NB4 (cell line): ENCODE measurements at regions not wholly inside any gene's neighbourhood (a gene's known extent, or its start where the extent isn't known, plus 50 kb on each side); places are given as distances from the start of the nearest gene placed in this dataset.

ENCODE experiments used
- DNase-seq: peaks from one replicate; pipeline ENCODE4 v3.0.0; 2010; ENCODE audit warnings: low read depth
- H3K4me3 ChIP-seq: one replicate; pipeline ENCODE4 v1.5.1; 2011; ENCODE audit warnings: mild to moderate bottlenecking, low read depth, low read length, moderate library complexity
- MYC ChIP-seq: IDR thresholded peaks from 2 replicates; pipeline ENCODE4 v1.6.1; 2011; ENCODE audit warnings: low read depth, low read length
- POLR2A ChIP-seq: IDR thresholded peaks from 2 replicates; pipeline ENCODE4 v1.6.1; 2011; ENCODE audit warnings: mild to moderate bottlenecking; ENCODE audit not compliant: insufficient read length; ENCODE audit errors: extremely low read depth
- TF ChIP-seq, protein P1 (sequence below): IDR thresholded peaks from one replicate; pipeline ENCODE4 v1.5.1; 2012; ENCODE audit warnings: low read depth, low read length
- TF ChIP-seq, protein P2 (sequence below): IDR thresholded peaks from 2 replicates; pipeline ENCODE4 v1.6.1; 2011; ENCODE audit warnings: low read depth, low read length

DNA sequence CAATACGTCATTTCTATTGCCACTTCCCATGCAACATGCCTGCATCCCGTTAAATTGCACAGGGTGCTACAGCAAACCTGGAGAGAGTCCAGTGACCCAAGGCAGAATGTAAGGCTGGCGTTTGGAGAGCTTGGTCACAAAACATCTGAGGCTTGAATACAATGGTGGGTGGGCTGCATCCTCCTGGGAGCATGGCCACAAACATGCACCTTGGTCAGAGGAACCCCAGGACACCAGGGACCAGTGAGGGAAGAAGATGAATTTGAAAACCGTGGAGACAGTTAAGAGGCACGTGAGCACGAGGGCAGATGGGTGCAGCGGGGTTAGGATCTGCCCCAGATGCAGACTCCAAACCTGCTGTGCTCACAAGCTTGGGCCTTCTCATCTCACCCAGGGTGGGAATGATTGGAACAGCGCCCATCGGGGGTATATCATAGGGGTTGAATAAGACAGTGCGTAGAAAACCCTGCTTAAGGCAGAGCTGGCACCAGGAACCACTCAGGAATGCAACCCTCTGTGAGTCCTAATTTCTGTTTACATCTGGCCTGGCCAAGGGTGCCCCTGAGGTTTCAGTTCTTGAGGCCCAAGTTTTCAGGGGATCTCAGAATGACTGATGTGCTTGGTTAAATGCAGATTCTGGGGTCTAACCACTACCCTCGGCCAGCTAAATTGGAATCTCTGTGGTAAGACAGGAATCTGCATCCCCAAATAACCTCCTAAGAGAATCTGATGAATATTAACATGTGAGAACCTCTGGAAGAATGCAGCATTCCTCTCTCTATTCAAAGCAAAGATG, 97.2 kb downstream of the ARL4C start:
- H3K4me3 ChIP-seq, result no peak overlapping the region
- no peak for DNase-seq
- no peak for TF ChIP-seq MYC
- no peak for TF ChIP-seq POLR2A
- TF ChIP-seq, protein P1, sequence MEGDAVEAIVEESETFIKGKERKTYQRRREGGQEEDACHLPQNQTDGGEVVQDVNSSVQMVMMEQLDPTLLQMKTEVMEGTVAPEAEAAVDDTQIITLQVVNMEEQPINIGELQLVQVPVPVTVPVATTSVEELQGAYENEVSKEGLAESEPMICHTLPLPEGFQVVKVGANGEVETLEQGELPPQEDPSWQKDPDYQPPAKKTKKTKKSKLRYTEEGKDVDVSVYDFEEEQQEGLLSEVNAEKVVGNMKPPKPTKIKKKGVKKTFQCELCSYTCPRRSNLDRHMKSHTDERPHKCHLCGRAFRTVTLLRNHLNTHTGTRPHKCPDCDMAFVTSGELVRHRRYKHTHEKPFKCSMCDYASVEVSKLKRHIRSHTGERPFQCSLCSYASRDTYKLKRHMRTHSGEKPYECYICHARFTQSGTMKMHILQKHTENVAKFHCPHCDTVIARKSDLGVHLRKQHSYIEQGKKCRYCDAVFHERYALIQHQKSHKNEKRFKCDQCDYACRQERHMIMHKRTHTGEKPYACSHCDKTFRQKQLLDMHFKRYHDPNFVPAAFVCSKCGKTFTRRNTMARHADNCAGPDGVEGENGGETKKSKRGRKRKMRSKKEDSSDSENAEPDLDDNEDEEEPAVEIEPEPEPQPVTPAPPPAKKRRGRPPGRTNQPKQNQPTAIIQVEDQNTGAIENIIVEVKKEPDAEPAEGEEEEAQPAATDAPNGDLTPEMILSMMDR, result no peak
- TF ChIP-seq, protein P2, sequence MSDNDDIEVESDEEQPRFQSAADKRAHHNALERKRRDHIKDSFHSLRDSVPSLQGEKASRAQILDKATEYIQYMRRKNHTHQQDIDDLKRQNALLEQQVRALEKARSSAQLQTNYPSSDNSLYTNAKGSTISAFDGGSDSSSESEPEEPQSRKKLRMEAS, result no peak

DNA sequence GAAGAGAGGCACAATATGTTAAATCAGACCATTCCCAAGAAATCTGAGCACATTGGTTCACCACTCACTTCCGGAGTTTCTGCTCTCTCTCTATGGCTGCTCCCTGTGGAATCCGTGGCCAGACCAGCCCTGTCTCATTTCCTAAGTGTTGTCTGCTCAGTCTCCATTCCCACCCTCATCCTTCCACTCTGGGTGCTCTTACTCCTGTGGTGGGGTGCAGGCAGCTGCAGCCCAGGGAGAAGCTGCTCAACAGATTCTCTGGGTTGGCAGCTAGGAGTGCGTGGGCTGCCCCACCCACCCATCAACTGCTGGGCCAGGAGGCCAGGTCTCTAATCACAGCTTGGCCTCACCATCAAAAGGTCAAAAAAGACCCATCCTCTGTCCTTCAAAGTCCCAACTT, 98.3 kb downstream of the ARL4C start:
- TF ChIP-seq POLR2A, result no peak
- TF ChIP-seq, protein P2, result no peak
- no peak for TF ChIP-seq MYC
- TF ChIP-seq, protein P1, result no peak
- H3K4me3 ChIP-seq, result no peak overlapping the region
- DNase-seq, result no peak

DNA sequence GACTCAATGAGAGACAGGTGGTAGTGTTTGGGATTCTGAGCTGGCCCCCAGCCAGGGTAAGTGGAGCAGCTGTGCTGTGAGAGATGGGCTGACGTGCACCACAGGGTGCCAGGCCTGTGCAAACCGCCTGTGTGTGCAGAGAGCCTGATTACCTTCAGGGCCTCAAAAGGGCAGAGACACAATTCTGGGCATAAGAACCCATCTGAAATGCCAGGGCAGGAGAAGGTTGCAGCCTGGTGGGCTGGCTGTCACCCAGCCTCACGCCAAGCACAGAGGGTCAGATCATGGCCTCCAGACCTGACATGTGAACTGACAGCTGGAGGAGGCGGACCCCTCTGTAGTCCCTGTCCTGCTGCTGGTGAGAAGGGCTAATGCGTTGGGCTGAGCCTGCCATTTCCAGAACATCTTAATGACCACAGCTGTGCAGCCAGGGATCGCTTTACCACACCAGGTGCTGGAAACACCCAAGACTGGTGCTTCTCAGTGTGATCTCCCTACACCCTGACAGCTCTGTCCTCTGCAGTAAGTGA, 100.9 kb downstream of the ARL4C start:
- TF ChIP-seq MYC (no peak), POLR2A (no peak)
- TF ChIP-seq, protein P2, result no peak
- TF ChIP-seq, protein P1, result no peak
- H3K4me3 ChIP-seq, result no peak overlapping the region
- DNase-seq, result no peak

DNA sequence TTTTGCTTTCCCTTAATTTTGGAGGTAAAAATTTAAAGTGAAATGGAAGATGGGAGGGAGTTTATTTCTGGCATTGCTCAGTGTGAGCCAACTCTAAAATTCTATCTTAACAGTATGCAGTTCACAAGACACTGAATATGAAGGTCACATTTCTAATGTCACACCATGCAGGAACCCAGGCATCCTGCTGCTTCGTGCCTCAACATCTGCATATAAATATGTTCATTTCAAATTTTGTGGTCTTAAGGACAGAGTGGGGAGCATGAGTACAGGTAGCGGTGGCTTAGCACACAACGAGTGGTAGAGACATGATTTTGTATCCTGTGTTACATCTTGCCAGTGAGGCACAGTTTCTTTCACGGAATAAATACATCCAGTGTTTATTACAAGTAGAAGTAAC, 102.4 kb downstream of the ARL4C start:
- TF ChIP-seq, protein P1, result no peak
- TF ChIP-seq, protein P2, result no peak
- TF ChIP-seq POLR2A (no peak), MYC (no peak)
- DNase-seq, result no peak
- H3K4me3 ChIP-seq, result no peak overlapping the region

DNA sequence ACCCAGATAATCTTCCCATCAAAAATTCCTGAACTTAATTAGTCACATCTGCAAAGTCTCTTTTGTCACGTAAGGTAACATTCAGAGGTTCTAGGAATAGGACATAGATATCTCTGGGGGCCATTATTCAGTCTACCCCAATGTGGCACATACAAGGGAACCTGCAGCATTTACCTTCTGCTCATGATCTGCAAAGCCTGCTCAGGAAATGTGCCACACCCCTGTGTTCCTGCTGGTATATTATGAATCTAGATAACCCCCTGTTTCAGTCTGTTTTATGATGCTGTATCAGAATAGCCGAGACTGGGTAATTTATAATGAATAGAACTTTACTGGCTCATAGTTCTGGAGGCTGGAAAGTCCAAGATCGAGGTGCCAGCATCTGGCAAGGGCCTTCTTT, 103.5 kb downstream of the ARL4C start:
- TF ChIP-seq, protein P2, result no peak
- TF ChIP-seq MYC, result no peak
- no peak for TF ChIP-seq POLR2A
- TF ChIP-seq, protein P1, result no peak
- H3K4me3 ChIP-seq, result no peak overlapping the region
- no peak for DNase-seq
